Testis (tissue), 2 donors: ENCODE measurements at regions not wholly inside any gene's neighbourhood (a gene's known extent, or its start where the extent isn't known, plus 50 kb on each side); places are given as distances from the start of the nearest gene placed in this dataset.

Experiments used
- DNase-seq: peaks from one replicate; pipeline ENCODE4 v3.0.0-alpha.2; 2019
- H3K27ac ChIP-seq, 2 donors: fragments of 200-600 bp; sonication (generic); one replicate each; pipeline ENCODE4 v1.5.1; 2019
- H3K27me3 ChIP-seq: fragments of 200-600 bp; sonication (generic); one replicate; pipeline ENCODE4 v1.5.1; 2019
- H3K36me3 ChIP-seq: fragments of 200-600 bp; sonication (generic); one replicate; pipeline ENCODE4 v1.5.1; 2017; ENCODE audit warnings: low read depth; ENCODE audit errors: missing control alignments
- H3K4me1 ChIP-seq: fragments of 200-600 bp; sonication (generic); one replicate; pipeline ENCODE4 v1.5.1; 2019
- H3K4me3 ChIP-seq, 2 donors: fragments of 200-600 bp; sonication (generic); one replicate each; pipeline ENCODE4 v1.5.1; 2017 to 2019
- H3K9me3 ChIP-seq: fragments of 200-600 bp; sonication (generic); one replicate; pipeline ENCODE4 v1.5.1; 2017
- POLR2A ChIP-seq: fragments of 450-650 bp; IDR thresholded peaks from one replicate; pipeline ENCODE4 v1.6.1; 2017; ENCODE audit warnings: antibody characterized with exemption, mild to moderate bottlenecking, moderate library complexity
- WGBS, 2 donors: methylation state at CpG; one replicate each; pipeline ENCODE4 v1.1.5; 2018; 5-methylcytosine and 5-hydroxymethylcytosine counted together
- intact Hi-C: fragments of 100-400 bp; cut with DNase I; formaldehyde crosslinking; loops from one replicate; pipeline ENCODE4 v1.15.1; 2023; ENCODE audit warnings: low total_unique reads
- TF ChIP-seq, protein P1 (sequence below), 3 experiments: fragments of 450-650 bp in 2 of 3; fragments of 200-600 bp in 1 of 3; sonication (generic) in 1 of 3; IDR thresholded peaks; one replicate each; pipeline ENCODE4 v1.5.1; 2016 to 2019; ENCODE audit warnings: antibody characterized with exemption in 3 of 3, mild to moderate bottlenecking in 2 of 3, moderate library complexity in 1 of 3

DNA sequence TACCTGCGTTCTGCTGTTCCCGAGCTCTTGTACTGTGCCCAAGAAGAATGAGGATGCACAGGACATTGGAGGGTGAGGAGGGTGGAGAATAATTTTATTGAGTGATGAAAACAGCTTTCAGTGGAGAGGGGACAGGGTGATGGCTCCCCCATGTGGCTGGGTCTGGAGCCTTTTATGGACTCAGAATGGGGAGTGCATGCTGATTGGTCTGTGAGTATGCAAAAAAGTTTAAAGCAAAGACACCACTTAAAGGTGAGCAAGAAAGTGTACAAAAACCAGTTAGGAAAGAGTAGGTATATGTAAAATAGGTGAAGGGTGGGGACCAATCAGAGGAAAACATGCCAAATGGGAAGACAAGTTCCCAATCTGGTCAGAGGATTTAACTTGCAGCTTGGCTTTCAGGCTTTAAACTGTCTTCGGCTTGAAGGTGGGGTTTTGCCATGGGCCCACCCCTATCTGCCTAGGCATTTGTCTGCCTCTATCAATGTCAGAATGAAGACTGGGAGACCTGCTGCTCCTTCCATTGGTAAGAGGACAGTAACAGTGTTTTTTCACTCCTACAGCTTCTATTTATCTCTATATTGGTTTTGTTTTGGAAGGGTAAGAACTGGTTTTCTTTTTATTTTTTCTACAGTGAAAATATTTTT, 118.0 kb upstream of the RAI14 start:
- H3K27me3 ChIP-seq: no peaks in the 10 kb centered on the region
- no peaks in the 10 kb centered on the region for H3K9me3 ChIP-seq
- DNase-seq: no peak
- no peak overlapping the region for H3K27ac ChIP-seq
- H3K4me3 ChIP-seq: no peak overlapping the region
- no peaks in the 10 kb centered on the region for H3K4me1 ChIP-seq
- TF ChIP-seq, protein P1, sequence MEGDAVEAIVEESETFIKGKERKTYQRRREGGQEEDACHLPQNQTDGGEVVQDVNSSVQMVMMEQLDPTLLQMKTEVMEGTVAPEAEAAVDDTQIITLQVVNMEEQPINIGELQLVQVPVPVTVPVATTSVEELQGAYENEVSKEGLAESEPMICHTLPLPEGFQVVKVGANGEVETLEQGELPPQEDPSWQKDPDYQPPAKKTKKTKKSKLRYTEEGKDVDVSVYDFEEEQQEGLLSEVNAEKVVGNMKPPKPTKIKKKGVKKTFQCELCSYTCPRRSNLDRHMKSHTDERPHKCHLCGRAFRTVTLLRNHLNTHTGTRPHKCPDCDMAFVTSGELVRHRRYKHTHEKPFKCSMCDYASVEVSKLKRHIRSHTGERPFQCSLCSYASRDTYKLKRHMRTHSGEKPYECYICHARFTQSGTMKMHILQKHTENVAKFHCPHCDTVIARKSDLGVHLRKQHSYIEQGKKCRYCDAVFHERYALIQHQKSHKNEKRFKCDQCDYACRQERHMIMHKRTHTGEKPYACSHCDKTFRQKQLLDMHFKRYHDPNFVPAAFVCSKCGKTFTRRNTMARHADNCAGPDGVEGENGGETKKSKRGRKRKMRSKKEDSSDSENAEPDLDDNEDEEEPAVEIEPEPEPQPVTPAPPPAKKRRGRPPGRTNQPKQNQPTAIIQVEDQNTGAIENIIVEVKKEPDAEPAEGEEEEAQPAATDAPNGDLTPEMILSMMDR (IDR thresholded peaks at IDR 0.05): no peak
- no peak for TF ChIP-seq POLR2A
- WGBS, 2 donors: 98 to 100% methylated on average over 3 of the region's 3 CpGs
- H3K36me3 ChIP-seq: no peaks in the 10 kb centered on the region
- intact Hi-C loops: no loop called here

DNA sequence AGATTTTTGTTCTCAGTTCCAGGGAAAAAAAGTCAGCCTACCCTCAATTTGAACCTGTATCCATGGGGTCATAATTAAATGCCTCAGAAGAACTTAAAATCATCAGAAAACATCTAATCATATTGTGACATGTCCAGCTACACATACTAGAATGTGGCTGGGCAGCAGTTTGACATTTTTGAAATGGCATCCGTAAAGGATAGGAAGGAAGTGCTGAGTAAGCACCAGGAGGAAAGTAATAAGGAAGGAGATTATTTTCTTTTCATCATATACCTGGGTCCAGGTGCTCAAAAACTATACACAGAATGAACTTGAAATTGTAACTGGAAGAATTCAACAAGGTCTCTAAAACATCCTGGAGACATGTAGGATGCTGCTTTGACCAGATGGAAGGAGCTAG, 116.9 kb upstream of the RAI14 start:
- Histone ChIP-seq H3K27me3 (no peaks in the 10 kb centered on the region), H3K4me3 (no peak overlapping the region), H3K36me3 (no peaks in the 10 kb centered on the region), H3K9me3 (no peaks in the 10 kb centered on the region), H3K4me1 (no peaks in the 10 kb centered on the region), H3K27ac (no peak overlapping the region)
- TF ChIP-seq POLR2A: no peak
- TF ChIP-seq, protein P1 (IDR thresholded peaks at IDR 0.05): no peak
- DNase-seq: no peak
- intact Hi-C loops: no loop called here
- 75 to 88% methylated on average over 1 of the region's 1 CpG for WGBS, 2 donors

DNA sequence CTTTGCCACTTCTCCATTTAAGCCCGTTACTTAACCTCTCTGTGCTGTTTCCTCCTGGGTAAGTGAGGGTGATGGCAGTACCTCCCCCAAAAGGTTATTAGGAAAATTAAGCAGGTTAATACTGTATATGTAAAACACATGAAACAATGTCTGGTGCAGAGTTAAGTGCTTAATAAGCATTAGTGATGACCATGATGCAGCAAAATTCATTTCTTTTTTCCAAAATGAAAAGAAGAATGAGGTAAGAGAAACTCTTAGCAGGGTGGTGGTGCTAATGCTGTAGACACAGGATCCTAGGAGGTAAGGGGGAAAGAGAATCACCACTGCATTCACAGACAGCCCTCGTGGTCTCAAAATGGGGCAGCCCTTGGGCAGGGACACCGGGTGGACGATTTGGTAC, 115.1 kb upstream of the RAI14 start:
- TF ChIP-seq POLR2A: no peak
- TF ChIP-seq, protein P1 (IDR thresholded peaks at IDR 0.05): no peak
- no peaks in the 10 kb centered on the region for H3K4me1 ChIP-seq

DNA sequence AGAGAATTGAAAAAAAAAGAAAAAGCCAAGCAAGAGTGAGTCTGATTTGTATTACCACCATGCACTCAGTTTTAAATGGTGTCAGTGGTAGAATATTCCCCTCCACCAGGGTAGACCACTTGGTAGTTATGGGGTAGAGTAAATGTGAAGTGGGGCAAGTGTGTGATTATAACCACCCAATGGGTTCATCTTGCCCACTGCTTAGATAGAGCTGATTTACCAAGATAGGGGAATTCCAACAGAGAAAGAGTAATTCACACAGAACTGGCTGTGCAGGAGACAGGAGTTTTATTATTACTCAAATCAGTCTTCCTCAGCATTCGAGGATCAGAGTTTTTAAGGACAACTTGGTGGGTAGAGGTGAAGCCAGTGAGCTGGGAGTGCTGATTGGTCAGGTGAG, 113.3 kb upstream of the RAI14 start:
- H3K4me1 ChIP-seq: no peaks in the 10 kb centered on the region
- WGBS, 2 donors: 83 to 85% methylated on average over 1 of the region's 1 CpG
- intact Hi-C loops: no loop called here

More for the DNA sequence above, 115.1 kb upstream of the RAI14 start:
- H3K27me3 ChIP-seq: no peaks in the 10 kb centered on the region
- WGBS, 2 donors: 91 to 97% methylated on average over 4 of the region's 4 CpGs
- H3K4me3 ChIP-seq: no peak overlapping the region
- H3K9me3 ChIP-seq: no peaks in the 10 kb centered on the region
- no peak overlapping the region for H3K27ac ChIP-seq
- no peak for DNase-seq
- intact Hi-C loops: no loop called here
- no peaks in the 10 kb centered on the region for H3K36me3 ChIP-seq

More for the DNA sequence above, 113.3 kb upstream of the RAI14 start:
- Histone ChIP-seq H3K9me3 (no peaks in the 10 kb centered on the region), H3K4me3 (no peak overlapping the region), H3K27me3 (no peaks in the 10 kb centered on the region), H3K36me3 (no peaks in the 10 kb centered on the region), H3K27ac (no peak overlapping the region)
- DNase-seq: no peak
- TF ChIP-seq POLR2A: no peak
- TF ChIP-seq, protein P1 (IDR thresholded peaks at IDR 0.05): no peak
